ENCODE measurements at regions not wholly inside any gene's neighbourhood (a gene's known extent, or its start where the extent isn't known, plus 50 kb on each side); places are given as distances from the start of the nearest gene placed in this dataset.

DNA sequence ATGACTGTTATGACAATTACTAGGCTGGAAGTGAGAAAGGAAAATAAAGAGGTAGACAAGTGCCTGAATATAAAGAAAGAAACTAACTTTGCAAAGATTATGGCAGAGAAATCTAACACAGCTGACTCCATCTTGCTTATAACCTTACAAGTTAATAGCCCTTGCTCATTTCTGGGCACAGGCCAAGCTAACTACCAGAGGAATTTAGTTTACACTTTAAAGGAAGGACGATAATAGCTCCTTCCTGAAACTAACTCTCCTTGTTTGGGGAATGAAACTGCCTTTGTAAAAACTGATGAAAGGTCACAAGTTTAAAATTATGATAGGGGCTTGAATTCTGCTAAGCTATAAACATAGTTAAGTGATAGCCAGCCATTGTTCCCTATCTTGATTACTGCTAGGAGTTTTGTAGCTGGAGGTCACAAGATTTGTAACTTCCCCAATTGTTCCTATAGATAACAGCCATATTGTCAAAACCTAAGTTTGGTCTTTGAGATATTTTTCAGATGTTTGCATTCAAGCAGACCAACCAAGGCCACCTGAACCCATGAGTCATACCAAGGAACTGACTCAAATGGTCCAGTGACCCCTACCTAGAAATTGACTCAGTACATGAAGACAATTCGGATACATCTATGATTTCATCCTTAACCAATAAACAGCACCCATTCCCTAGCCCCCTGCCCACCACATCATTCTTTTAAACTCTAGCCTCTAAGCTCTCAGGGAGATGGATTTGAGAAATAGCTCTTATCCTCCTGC, 209.2 kb upstream of the LRATD1 start:
- Histone ChIP-seq H3K9me3 (ENCODE audit: insufficient read depth, low read length, severe bottlenecking) (no peaks in the 10 kb centered on the region), H3K9ac (ENCODE audit: low read depth, low read length) (no peak overlapping the region), H3K36me3 (ENCODE audit: insufficient read depth, low read length) (no peaks in the 10 kb centered on the region), H3K27me3 (ENCODE audit: insufficient read depth, low read length, poor library complexity) (no peaks in the 10 kb centered on the region), H3K27ac (ENCODE audit: low read length) (no peak overlapping the region), H2AFZ (ENCODE audit: low read depth, low read length) (no peak overlapping the region), H3K4me3 (ENCODE audit: low read depth in 1 of 2, low read length in 2 of 2) (no peak overlapping the region), H3K4me1 (ENCODE audit: insufficient read depth, low read length) (peaks cover 9% of the 10 kb centered on the region; the same call in 1 of the 2 replicates), H3K79me2 (ENCODE audit: insufficient read depth, low read length) (no peaks in the 10 kb centered on the region), H4K20me1 (ENCODE audit: insufficient read depth, low read length) (no peaks in the 10 kb centered on the region), H3K4me2 (ENCODE audit: insufficient read depth, low read length) (no peak overlapping the region)
- DNase-seq = no peak
- no peak for ATAC-seq (ENCODE audit: insufficient read depth, low read depth)
- no peak for TF ChIP-seq EZH2 (IDR thresholded peaks at IDR 0.05; ENCODE audit: borderline replicate concordance, low read depth, low read length, severe bottlenecking)

GRCh38 chr2:14424478-14425390, 207.8 kb upstream of the LRATD1 start:
- no peak for ATAC-seq (ENCODE audit: insufficient read depth, low read depth)
- Histone ChIP-seq H3K79me2 (ENCODE audit: insufficient read depth, low read length) (no peaks in the 10 kb centered on the region), H3K36me3 (ENCODE audit: insufficient read depth, low read length) (no peaks in the 10 kb centered on the region), H3K4me2 (ENCODE audit: insufficient read depth, low read length) (no peak overlapping the region), H2AFZ (ENCODE audit: low read depth, low read length) (no peak overlapping the region), H3K9me3 (ENCODE audit: insufficient read depth, low read length, severe bottlenecking) (no peaks in the 10 kb centered on the region), H3K9ac (ENCODE audit: low read depth, low read length) (no peak overlapping the region), H3K27me3 (ENCODE audit: insufficient read depth, low read length, poor library complexity) (no peaks in the 10 kb centered on the region), H3K4me1 (ENCODE audit: insufficient read depth, low read length) (peaks cover 9% of the 10 kb centered on the region; the same call in 1 of the 2 replicates), H3K27ac (ENCODE audit: low read length) (no peak overlapping the region), H3K4me3 (ENCODE audit: low read depth in 1 of 2, low read length in 2 of 2) (no peak overlapping the region), H4K20me1 (ENCODE audit: insufficient read depth, low read length) (no peaks in the 10 kb centered on the region)
- TF ChIP-seq EZH2 (IDR thresholded peaks at IDR 0.05; ENCODE audit: borderline replicate concordance, low read depth, low read length, severe bottlenecking) (no peak), CTCF (IDR thresholded peaks at IDR 0.05; ENCODE audit: borderline replicate concordance, extremely low read depth, low read length, poor library complexity, severe bottlenecking) (no peak)
- no peak for DNase-seq

DNA sequence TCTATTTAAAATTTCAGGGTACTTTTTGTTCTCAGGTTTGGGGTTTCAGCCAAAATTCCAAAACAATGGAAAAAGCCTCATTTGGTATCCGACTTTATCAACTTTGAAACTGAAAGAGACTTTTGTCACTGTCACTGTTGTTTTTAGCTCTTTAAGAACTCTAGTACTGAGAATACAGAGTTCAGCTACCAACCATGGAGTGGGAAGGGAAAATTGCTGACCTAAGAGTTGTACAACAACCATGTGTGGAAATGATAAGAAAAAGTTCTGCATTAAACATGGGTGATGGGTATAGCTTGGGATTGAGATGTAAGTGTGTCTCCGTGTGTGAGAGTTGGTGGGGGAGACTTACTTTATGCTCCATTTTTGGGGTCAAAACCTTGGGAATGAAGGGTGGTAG, 206.6 kb upstream of the LRATD1 start:
- H3K9me3 ChIP-seq (ENCODE audit: insufficient read depth, low read length, severe bottlenecking) = no peaks in the 10 kb centered on the region
- H3K27ac ChIP-seq (ENCODE audit: low read length) = no peak overlapping the region
- no peak overlapping the region for H3K4me3 ChIP-seq (ENCODE audit: low read depth in 1 of 2, low read length in 2 of 2)
- H2AFZ ChIP-seq (ENCODE audit: low read depth, low read length) = no peak overlapping the region
- no peaks in the 10 kb centered on the region for H3K27me3 ChIP-seq (ENCODE audit: insufficient read depth, low read length, poor library complexity)
- peaks cover 7% of the 10 kb centered on the region; the same call in 1 of the 2 replicates for H3K4me1 ChIP-seq (ENCODE audit: insufficient read depth, low read length)
- DNase-seq (no peak), ATAC-seq (ENCODE audit: insufficient read depth, low read depth) (no peak)
- H3K36me3 ChIP-seq (ENCODE audit: insufficient read depth, low read length) = no peaks in the 10 kb centered on the region
- TF ChIP-seq CTCF (IDR thresholded peaks at IDR 0.05; ENCODE audit: borderline replicate concordance, extremely low read depth, low read length, poor library complexity, severe bottlenecking) (no peak), EZH2 (IDR thresholded peaks at IDR 0.05; ENCODE audit: borderline replicate concordance, low read depth, low read length, severe bottlenecking) (no peak)
- H3K4me2 ChIP-seq (ENCODE audit: insufficient read depth, low read length) = no peak overlapping the region
- no peaks in the 10 kb centered on the region for H3K79me2 ChIP-seq (ENCODE audit: insufficient read depth, low read length)
- no peaks in the 10 kb centered on the region for H4K20me1 ChIP-seq (ENCODE audit: insufficient read depth, low read length)
- no peak overlapping the region for H3K9ac ChIP-seq (ENCODE audit: low read depth, low read length)

GRCh38 chr2:14428056-14428455, 204.5 kb upstream of the LRATD1 start:
- no peak for DNase-seq
- no peak overlapping the region for H3K27ac ChIP-seq (ENCODE audit: low read length)
- H3K27me3 ChIP-seq (ENCODE audit: insufficient read depth, low read length, poor library complexity) = no peaks in the 10 kb centered on the region
- H3K4me2 ChIP-seq (ENCODE audit: insufficient read depth, low read length) = no peak overlapping the region
- H2AFZ ChIP-seq (ENCODE audit: low read depth, low read length) = no peak overlapping the region
- no peak overlapping the region for H3K4me3 ChIP-seq (ENCODE audit: low read depth in 1 of 2, low read length in 2 of 2)
- no peaks in the 10 kb centered on the region for H3K9me3 ChIP-seq (ENCODE audit: insufficient read depth, low read length, severe bottlenecking)
- H4K20me1 ChIP-seq (ENCODE audit: insufficient read depth, low read length) = no peaks in the 10 kb centered on the region
- TF ChIP-seq EZH2 (IDR thresholded peaks at IDR 0.05; ENCODE audit: borderline replicate concordance, low read depth, low read length, severe bottlenecking) (no peak), CTCF (IDR thresholded peaks at IDR 0.05; ENCODE audit: borderline replicate concordance, extremely low read depth, low read length, poor library complexity, severe bottlenecking) (no peak)
- H3K36me3 ChIP-seq (ENCODE audit: insufficient read depth, low read length) = no peaks in the 10 kb centered on the region
- H3K9ac ChIP-seq (ENCODE audit: low read depth, low read length) = no peak overlapping the region
- no peak for ATAC-seq (ENCODE audit: insufficient read depth, low read depth)
- no peaks in the 10 kb centered on the region for H3K79me2 ChIP-seq (ENCODE audit: insufficient read depth, low read length)
- no peaks in the 10 kb centered on the region for H3K4me1 ChIP-seq (ENCODE audit: insufficient read depth, low read length)
